HCT116 (cell line): ENCODE measurements at regions not wholly inside any gene's neighbourhood (a gene's known extent, or its start where the extent isn't known, plus 50 kb on each side); places are given as distances from the start of the nearest gene placed in this dataset.

Experiments
- ATAC-seq: fragments of 200-7000 bp; cut with Tn5 transposase; 2 replicates; pipeline ENCODE4 v1.9.1; 2020; ENCODE audit warnings: mild to moderate bottlenecking, moderate library complexity
- BruUV-seq: library from RNA; stranded (reverse); fragments of 400-500 nt; replicated peaks from 2 replicates; lab custom pipeline; 2021; lab: Mats Ljungman, UMichigan
- CTCF ChIA-PET: fragments of 300-600 bp; sonication (Branson Sonifier 250); formaldehyde crosslinking; loops from one replicate; lab custom pipeline; 2021; ENCODE audit warnings: antibody characterized with exemption; lab: Charles Lee
- POLR2A ChIA-PET: fragments of 300-600, 350-600 bp; sonication (Branson Sonifier 250); formaldehyde crosslinking; loops from one replicate; lab custom pipeline; 2021; ENCODE audit warnings: antibody characterized with exemption; lab: Charles Lee
- RAD21 ChIA-PET, 2 experiments: fragments of 300-600 bp; sonication (Branson Sonifier 250); formaldehyde crosslinking; loops; one replicate each; lab custom pipeline; 2023; ENCODE audit warnings: low total read pairs in 2 of 2; ENCODE audit not compliant: uncharacterized antibody in 2 of 2, unreplicated experiment in 2 of 2, low non-redundant PET in 1 of 2; lab: Charles Lee
- DNase-seq: peaks from one replicate; pipeline ENCODE4 v3.0.0-alpha.2; 2010; ENCODE audit warnings: low read depth, low spot score
- H2AFZ ChIP-seq: fragments of 200-600 bp; shearing (Covaris generic), sonication (generic); 2 replicates; pipeline ENCODE4 v1.6.1; 2017; ENCODE audit warnings: low read depth, mixed run types, mixed read lengths, antibody characterized with exemption, low read length; ENCODE audit not compliant: poor library complexity, severe bottlenecking
- H3K27ac ChIP-seq: 2 replicates; pipeline ENCODE4 v1.5.1; 2012; ENCODE audit warnings: low read depth, low read length
- H3K27me3 ChIP-seq: fragments of 200-600 bp; sonication (generic); 2 replicates; pipeline ENCODE4 v1.6.1; 2016; ENCODE audit warnings: mixed run types, low read length, mixed read lengths; ENCODE audit not compliant: insufficient read depth
- H3K36me3 ChIP-seq, 2 experiments: fragments of 200-500 bp in 1 of 2; fragments of 200-600 bp in 1 of 2; sonication (Bioruptor generic) in 1 of 2; sonication (generic) in 1 of 2; 2 replicates each; pipeline versions ENCODE4 v1.5.1 to v1.6.1; 2014 to 2016; ENCODE audit warnings: low read length in 2 of 2, inconsistent platforms in 1 of 2, mixed read lengths in 1 of 2, mixed run types in 1 of 2; ENCODE audit not compliant: insufficient read depth in 2 of 2, control insufficient read depth in 1 of 2
- H3K4me1 ChIP-seq, 2 experiments: fragments of 200-600 bp in 1 of 2; sonication (generic) in 1 of 2; 2 replicates each; pipeline versions ENCODE4 v1.5.1 to v1.6.1; 2012 to 2017; ENCODE audit warnings: low read length in 2 of 2, inconsistent platforms in 1 of 2, mild to moderate bottlenecking in 1 of 2, mixed read lengths in 1 of 2, mixed run types in 1 of 2, moderate library complexity in 1 of 2; ENCODE audit not compliant: insufficient read depth in 2 of 2, control insufficient read depth in 1 of 2
- H3K4me2 ChIP-seq: fragments of 200-600 bp; sonication (generic); 2 replicates; pipeline ENCODE4 v1.6.1; 2017; ENCODE audit warnings: mixed run types, low read length, mixed read lengths
- H3K4me3 ChIP-seq, 2 experiments: fragments of 200-600 bp in 1 of 2; sonication (generic) in 1 of 2; replicated peaks in 1 of 2; 2 replicates each; pipeline ENCODE4 v1.5.1; 2011 to 2016; ENCODE audit warnings: low read length in 2 of 2, control low read depth in 1 of 2, low read depth in 1 of 2, mild to moderate bottlenecking in 1 of 2, mixed read lengths in 1 of 2, mixed run types in 1 of 2
- H3K79me2 ChIP-seq: fragments of 200-600 bp; sonication (generic); 2 replicates; pipeline ENCODE4 v1.6.1; 2017; ENCODE audit warnings: mild to moderate bottlenecking, mixed run types, low read length, moderate library complexity, mixed read lengths; ENCODE audit not compliant: insufficient read depth
- H3K9ac ChIP-seq: fragments of 200-600 bp; sonication (generic); 2 replicates; pipeline ENCODE4 v1.6.1; 2016; ENCODE audit warnings: low read length, mixed read lengths
- H3K9me2 ChIP-seq: fragments of 200-600 bp; sonication (generic), shearing (Covaris generic); 2 replicates; pipeline ENCODE4 v1.6.1; 2017; ENCODE audit warnings: mixed run types, mild to moderate bottlenecking, moderate library complexity; ENCODE audit not compliant: insufficient read depth
- H3K9me3 ChIP-seq, 2 experiments: fragments of 200-500 bp in 1 of 2; fragments of 200-600 bp in 1 of 2; sonication (Bioruptor generic) in 1 of 2; sonication (generic) in 1 of 2; 2 replicates each; pipeline ENCODE4 v1.6.1; 2014 to 2017; ENCODE audit warnings: low read length in 2 of 2, mixed read lengths in 2 of 2, inconsistent platforms in 1 of 2, low read depth in 1 of 2, mild to moderate bottlenecking in 1 of 2, mixed run types in 1 of 2, moderate library complexity in 1 of 2; ENCODE audit not compliant: control insufficient read depth in 1 of 2, insufficient read depth in 1 of 2
- H4K20me1 ChIP-seq: fragments of 200-600 bp; sonication (generic), shearing (Covaris generic); 2 replicates; pipeline ENCODE4 v1.6.1; 2017; ENCODE audit warnings: mixed run types, mild to moderate bottlenecking, moderate library complexity; ENCODE audit not compliant: insufficient read depth
- CEBPB ChIP-seq: IDR thresholded peaks from 2 replicates; pipeline ENCODE4 v1.6.1; 2012; ENCODE audit warnings: low read depth
- EZH2 ChIP-seq: fragments of 200-600 bp; sonication (generic); IDR thresholded peaks from 2 replicates; pipeline ENCODE4 v1.6.1; 2017; ENCODE audit warnings: antibody characterized with exemption, mixed run types
- JUND ChIP-seq: IDR thresholded peaks from 2 replicates; pipeline ENCODE4 v1.6.1; 2012
- MAX ChIP-seq: IDR thresholded peaks from 2 replicates; pipeline ENCODE4 v1.6.1; 2012
- POLR2AphosphoS5 ChIP-seq: IDR thresholded peaks from 2 replicates; pipeline ENCODE4 v1.6.1; 2011; ENCODE audit warnings: mild to moderate bottlenecking, low read depth, low read length, moderate library complexity
- RAD21 ChIP-seq: IDR thresholded peaks from 2 replicates; pipeline ENCODE4 v1.6.1; 2012; ENCODE audit warnings: low read depth, mild to moderate bottlenecking
- REST ChIP-seq: IDR thresholded peaks from 2 replicates; pipeline ENCODE4 v1.6.1; 2012; ENCODE audit warnings: low read depth
- SIN3A ChIP-seq: IDR thresholded peaks from 2 replicates; pipeline ENCODE4 v1.6.1; 2012; ENCODE audit warnings: low read depth
- SP1 ChIP-seq: IDR thresholded peaks from 2 replicates; pipeline ENCODE4 v1.6.1; 2012; ENCODE audit warnings: low read depth
- SRF ChIP-seq: IDR thresholded peaks from 2 replicates; pipeline ENCODE4 v1.6.1; 2012; ENCODE audit warnings: low read depth
- TCF7L2 ChIP-seq: IDR thresholded peaks from 2 replicates; pipeline ENCODE4 v1.7.0; 2011; ENCODE audit warnings: borderline replicate concordance, inconsistent platforms; ENCODE audit not compliant: insufficient read depth, insufficient read length; ENCODE audit errors: extremely low read depth
- YY1 ChIP-seq: IDR thresholded peaks from 2 replicates; pipeline ENCODE4 v1.6.1; 2011; ENCODE audit warnings: low read length, low read depth, moderate library complexity, mild to moderate bottlenecking; ENCODE audit not compliant: insufficient replicate concordance; ENCODE audit errors: extremely low read depth
- ZFX ChIP-seq: fragments of 450-650 bp; IDR thresholded peaks from 2 replicates; pipeline ENCODE4 v1.6.1; 2017
- ZNF274 ChIP-seq: fragments of 200-500 bp; sonication (Bioruptor generic); IDR thresholded peaks from 2 replicates; pipeline ENCODE4 v1.6.1; 2014; ENCODE audit warnings: mild to moderate bottlenecking, low read depth, low read length, inconsistent platforms
- intact Hi-C: fragments of 100-400 bp; cut with micrococcal nuclease; formaldehyde crosslinking; loops from 2 replicates; pipeline ENCODE4 v1.10.0; 2022
- TF ChIP-seq, protein P1 (sequence below), 3 experiments: fragments of 200-600 bp in 1 of 3; sonication (generic) in 1 of 3; IDR thresholded peaks in 2 of 3; conservative IDR thresholded peaks in 1 of 3; 2 replicates each; pipeline ENCODE4 v1.5.1; 2012 to 2017; ENCODE audit warnings: low read depth in 2 of 3, low read length in 2 of 3, antibody characterized with exemption in 1 of 3, borderline replicate concordance in 1 of 3, control low read depth in 1 of 3, mild to moderate bottlenecking in 1 of 3, mixed read lengths in 1 of 3, mixed run types in 1 of 3, moderate library complexity in 1 of 3; ENCODE audit not compliant: insufficient read depth in 1 of 3

DNA sequence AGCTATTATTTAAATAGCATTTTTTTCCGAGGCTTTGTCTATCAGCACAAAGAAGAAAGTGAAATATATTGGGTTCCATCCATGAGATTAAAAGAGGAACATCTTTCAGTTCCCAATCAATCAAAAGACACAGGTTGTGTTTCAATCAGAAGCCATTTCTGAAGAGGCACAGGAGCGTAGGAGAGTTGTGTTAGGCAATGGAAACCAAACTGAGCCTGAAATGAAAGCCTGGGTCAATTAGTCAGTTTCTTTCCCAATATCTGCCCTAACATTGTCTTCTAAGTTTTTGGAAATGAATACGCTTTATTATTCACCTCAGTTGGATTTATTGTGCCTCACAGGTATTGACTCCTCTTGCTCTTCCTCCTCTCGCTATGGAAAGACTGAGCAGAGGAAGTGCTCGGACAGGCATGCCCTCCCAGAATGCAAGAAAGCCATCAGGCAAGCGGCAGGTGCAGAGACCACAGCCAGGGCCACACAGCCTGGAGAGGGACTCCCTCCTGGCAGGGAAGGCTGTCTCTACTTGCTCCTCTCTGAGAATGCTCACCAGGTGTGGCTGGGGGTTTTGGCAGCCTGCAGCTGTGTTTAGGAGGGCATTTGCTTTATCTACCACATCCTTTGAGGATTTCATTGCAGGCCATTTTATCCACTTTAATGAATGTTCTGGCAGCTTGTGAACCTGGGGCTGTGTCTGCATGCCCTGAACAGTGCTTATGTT is 100.8 kb upstream of the NEDD9 start:
- H3K27me3 ChIP-seq: no peaks in the 10 kb centered on the region
- H3K79me2 ChIP-seq: no peaks in the 10 kb centered on the region
- no peak for DNase-seq
- H3K4me1 ChIP-seq: no peaks in the 10 kb centered on the region
- H3K4me2 ChIP-seq: no peak overlapping the region
- ChIA-PET POLR2A (no interaction called here), RAD21 (no interaction called here)
- no TSS peak for BruUV-seq
- H3K9me3 ChIP-seq: no peaks in the 10 kb centered on the region
- no peak overlapping the region for H3K9ac ChIP-seq
- H3K36me3 ChIP-seq: no peaks in the 10 kb centered on the region
- H3K4me3 ChIP-seq: no peak overlapping the region
- no peaks in the 10 kb centered on the region for H4K20me1 ChIP-seq
- H2AFZ ChIP-seq: no peak overlapping the region
- intact Hi-C loops: no loop called here
- no peak overlapping the region for H3K27ac ChIP-seq
- no peaks in the 10 kb centered on the region for H3K9me2 ChIP-seq
- TF ChIP-seq TCF7L2: no peak
- no peak for TF ChIP-seq JUND
- no peak for TF ChIP-seq EZH2
- TF ChIP-seq SIN3A: no peak
- no peak for TF ChIP-seq ZNF274
- TF ChIP-seq POLR2AphosphoS5: no peak
- TF ChIP-seq SP1: no peak
- TF ChIP-seq RAD21: no peak
- TF ChIP-seq REST: no peak
- no peak for TF ChIP-seq YY1
- TF ChIP-seq MAX: no peak
- no peak for TF ChIP-seq ZFX
- TF ChIP-seq CEBPB: no peak
- TF ChIP-seq, protein P1, sequence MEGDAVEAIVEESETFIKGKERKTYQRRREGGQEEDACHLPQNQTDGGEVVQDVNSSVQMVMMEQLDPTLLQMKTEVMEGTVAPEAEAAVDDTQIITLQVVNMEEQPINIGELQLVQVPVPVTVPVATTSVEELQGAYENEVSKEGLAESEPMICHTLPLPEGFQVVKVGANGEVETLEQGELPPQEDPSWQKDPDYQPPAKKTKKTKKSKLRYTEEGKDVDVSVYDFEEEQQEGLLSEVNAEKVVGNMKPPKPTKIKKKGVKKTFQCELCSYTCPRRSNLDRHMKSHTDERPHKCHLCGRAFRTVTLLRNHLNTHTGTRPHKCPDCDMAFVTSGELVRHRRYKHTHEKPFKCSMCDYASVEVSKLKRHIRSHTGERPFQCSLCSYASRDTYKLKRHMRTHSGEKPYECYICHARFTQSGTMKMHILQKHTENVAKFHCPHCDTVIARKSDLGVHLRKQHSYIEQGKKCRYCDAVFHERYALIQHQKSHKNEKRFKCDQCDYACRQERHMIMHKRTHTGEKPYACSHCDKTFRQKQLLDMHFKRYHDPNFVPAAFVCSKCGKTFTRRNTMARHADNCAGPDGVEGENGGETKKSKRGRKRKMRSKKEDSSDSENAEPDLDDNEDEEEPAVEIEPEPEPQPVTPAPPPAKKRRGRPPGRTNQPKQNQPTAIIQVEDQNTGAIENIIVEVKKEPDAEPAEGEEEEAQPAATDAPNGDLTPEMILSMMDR (IDR thresholded peaks at IDR 0.05 in 2 of 3, conservative IDR thresholded peaks at IDR 0.05 in 1 of 3; ENCODE audit: borderline replicate concordance in 1 of 3, insufficient read depth in 1 of 3, low read depth in 2 of 3, low read length in 2 of 3): no peak
- no peak for TF ChIP-seq SRF
- TF ChIP-seq, all 23 proteins: peak for 0
- CTCF ChIA-PET: no interaction called here
- no peak for ATAC-seq
